ENCODE measurements at regions not wholly inside any gene's neighbourhood (a gene's known extent, or its start where the extent isn't known, plus 50 kb on each side); places are given as distances from the start of the nearest gene placed in this dataset.

DNA sequence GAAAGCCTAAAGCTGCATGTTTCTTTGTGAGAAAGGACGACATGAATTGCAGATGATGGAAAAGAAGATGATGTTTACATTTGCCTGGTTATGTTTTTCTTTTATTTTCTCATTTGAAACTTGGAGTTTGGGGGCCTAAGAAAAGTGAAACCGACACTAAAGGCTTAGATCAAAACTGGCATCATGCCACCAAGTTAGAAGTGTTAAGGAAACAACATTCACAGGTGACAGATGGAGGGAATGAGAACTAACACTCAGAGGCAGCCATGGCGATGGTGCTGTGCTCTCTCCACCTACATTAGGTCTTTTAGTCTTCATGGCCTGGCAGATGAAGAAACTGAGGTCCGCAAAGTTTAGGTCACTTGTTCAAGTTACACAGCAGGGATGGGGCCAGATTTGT lies 923.6 kb downstream of the TUSC7 start:
- Mint-ChIP-seq H3K4me3 (no peak overlapping the region), H3K27ac (no peak overlapping the region), H3K27me3 (no peaks in the 10 kb centered on the region), H3K9me3 (peaks cover 0 to 10% (median 4%) of the 10 kb centered on the region in 11 donors), H3K36me3 (no peaks in the 10 kb centered on the region), H3K4me1 (no peaks in the 10 kb centered on the region)
- no peaks in the 10 kb centered on the region for H3K36me3 ChIP-seq (ENCODE audit: control insufficient read depth in 2 of 3, insufficient read depth in 3 of 3, low read length in 3 of 3)
- no peaks in the 10 kb centered on the region for H3K27me3 ChIP-seq (ENCODE audit: control insufficient read depth in 2 of 2, insufficient read depth in 2 of 2, low read length in 2 of 2)
- no peaks in the 10 kb centered on the region for H3K9me3 ChIP-seq (ENCODE audit: control insufficient read depth in 2 of 3, low read length in 3 of 3)
- no peaks in the 10 kb centered on the region for H3K4me1 ChIP-seq (ENCODE audit: control insufficient read depth in 2 of 2, insufficient read depth in 2 of 2, low read length in 2 of 2)
- no peak for ATAC-seq
- POLR2A ChIA-PET: no interaction called here
- no peak for DNase-seq
- intact Hi-C loops (cut with micrococcal nuclease): no loop called here
- H3K4me3 ChIP-seq (ENCODE audit: low read length): no peak overlapping the region
- H3K27ac ChIP-seq (ENCODE audit: low read depth, low read length): no peak overlapping the region
- CTCF ChIA-PET: no interaction called here

DNA sequence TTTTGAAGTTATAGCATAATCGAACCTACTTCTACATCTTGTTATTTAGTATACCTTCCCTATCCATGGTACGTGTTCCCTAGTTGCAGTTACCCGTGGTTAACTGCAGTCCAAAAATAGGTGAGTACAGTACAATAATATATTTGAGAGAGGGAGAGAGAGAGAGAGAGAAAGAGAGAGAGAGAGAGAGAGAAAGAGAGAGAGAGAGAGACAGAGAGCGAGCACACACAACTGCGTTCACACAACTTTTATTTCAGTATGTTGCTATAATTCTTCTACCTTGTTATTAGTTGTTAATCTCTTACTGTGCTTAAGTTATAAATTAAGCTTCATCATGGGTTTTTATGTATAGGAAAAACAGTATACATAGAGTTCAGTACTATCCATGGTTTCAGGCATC lies 928.1 kb downstream of the TUSC7 start:
- ChIA-PET CTCF (no interaction called here), POLR2A (no interaction called here)
- Mint-ChIP-seq H3K4me1 (no peaks in the 10 kb centered on the region), H3K9me3 (peaks cover 0 to 9% (median 4%) of the 10 kb centered on the region in 11 donors), H3K27me3 (no peaks in the 10 kb centered on the region), H3K36me3 (no peaks in the 10 kb centered on the region), H3K4me3 (no peak overlapping the region), H3K27ac (no peak overlapping the region)
- DNase-seq (no peak), ATAC-seq (no peak)
- no peaks in the 10 kb centered on the region for H3K4me1 ChIP-seq (ENCODE audit: control insufficient read depth in 2 of 2, insufficient read depth in 2 of 2, low read length in 2 of 2)
- H3K27me3 ChIP-seq (ENCODE audit: control insufficient read depth in 2 of 2, insufficient read depth in 2 of 2, low read length in 2 of 2): no peaks in the 10 kb centered on the region
- intact Hi-C loops (cut with micrococcal nuclease): no loop called here
- no peak overlapping the region for H3K27ac ChIP-seq (ENCODE audit: low read depth, low read length)
- H3K36me3 ChIP-seq (ENCODE audit: control insufficient read depth in 2 of 3, insufficient read depth in 3 of 3, low read length in 3 of 3): no peaks in the 10 kb centered on the region
- no peaks in the 10 kb centered on the region for H3K9me3 ChIP-seq (ENCODE audit: control insufficient read depth in 2 of 3, low read length in 3 of 3)
- H3K4me3 ChIP-seq (ENCODE audit: low read length): no peak overlapping the region

DNA sequence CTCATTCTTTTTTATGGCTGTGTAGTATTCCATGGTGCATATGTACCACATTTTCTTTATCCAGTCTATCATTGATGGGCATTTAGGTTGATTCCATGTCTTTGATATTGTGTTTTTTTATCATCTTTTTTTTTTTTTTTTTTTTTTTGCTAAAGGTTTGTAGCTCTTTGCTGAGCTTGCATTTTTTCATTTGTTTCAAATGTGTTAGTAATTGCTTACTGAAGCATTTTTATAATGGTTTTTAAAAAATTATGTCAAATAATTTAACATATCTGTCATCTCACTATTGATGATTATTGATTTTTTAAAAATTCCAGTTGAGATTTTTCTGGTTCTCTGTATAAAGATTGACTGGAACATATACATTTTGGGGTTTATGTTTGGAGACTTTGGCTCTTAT lies 934.6 kb downstream of the TUSC7 start:
- no peak for ATAC-seq
- Mint-ChIP-seq H3K27me3 (no peaks in the 10 kb centered on the region), H3K36me3 (no peaks in the 10 kb centered on the region), H3K27ac (no peak overlapping the region), H3K4me3 (no peak overlapping the region), H3K9me3 (peaks cover 3 to 18% (median 7%) of the 10 kb centered on the region in 11 donors), H3K4me1 (no peaks in the 10 kb centered on the region)
- ChIA-PET POLR2A (no interaction called here), CTCF (no interaction called here)
- H3K4me1 ChIP-seq (ENCODE audit: control insufficient read depth in 2 of 2, insufficient read depth in 2 of 2, low read length in 2 of 2): no peaks in the 10 kb centered on the region
- no peak overlapping the region for H3K27ac ChIP-seq (ENCODE audit: low read depth, low read length)
- intact Hi-C loops (cut with micrococcal nuclease): no loop called here
- DNase-seq: no peak
- H3K4me3 ChIP-seq (ENCODE audit: low read length): no peak overlapping the region
- no peaks in the 10 kb centered on the region for H3K9me3 ChIP-seq (ENCODE audit: control insufficient read depth in 2 of 3, low read length in 3 of 3)
- H3K36me3 ChIP-seq (ENCODE audit: control insufficient read depth in 2 of 3, insufficient read depth in 3 of 3, low read length in 3 of 3): no peaks in the 10 kb centered on the region
- no peaks in the 10 kb centered on the region for H3K27me3 ChIP-seq (ENCODE audit: control insufficient read depth in 2 of 2, insufficient read depth in 2 of 2, low read length in 2 of 2)

DNA sequence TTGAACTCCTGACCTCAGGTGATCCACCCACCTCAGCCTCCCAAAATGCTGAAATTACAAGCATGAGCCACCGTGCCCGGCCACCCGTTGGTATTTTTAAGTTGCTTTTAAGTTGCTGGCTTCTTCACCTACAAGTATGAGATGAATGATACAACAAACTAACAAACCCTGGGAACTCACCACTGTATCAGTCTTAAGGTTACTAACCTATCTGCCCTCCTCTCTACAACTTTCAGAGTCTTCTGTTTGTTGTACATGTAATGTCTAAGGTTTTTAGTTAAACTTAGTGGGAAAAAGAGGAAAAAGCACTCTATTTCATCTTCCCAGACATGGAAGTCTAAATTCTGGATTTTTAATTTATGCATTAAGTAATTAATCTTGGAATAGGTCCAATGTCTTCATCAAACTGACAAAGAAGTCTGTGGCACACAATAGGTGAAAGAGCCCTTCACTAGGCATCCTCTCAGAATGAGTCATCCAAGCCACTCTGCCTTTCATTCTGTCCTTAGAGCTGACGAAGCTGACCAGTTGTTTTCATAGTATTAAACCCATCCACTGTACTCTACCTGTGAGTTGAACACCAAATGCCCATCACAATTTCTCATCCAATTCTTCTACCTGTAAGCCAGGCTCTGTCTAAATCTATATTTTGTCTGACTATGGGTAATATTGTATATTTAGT lies 936.1 kb downstream of the TUSC7 start:
- DNase-seq (no peak), ATAC-seq (no peak)
- Histone ChIP-seq H3K9me3 (ENCODE audit: control insufficient read depth in 2 of 3, low read length in 3 of 3) (no peaks in the 10 kb centered on the region), H3K27me3 (ENCODE audit: control insufficient read depth in 2 of 2, insufficient read depth in 2 of 2, low read length in 2 of 2) (no peaks in the 10 kb centered on the region), H3K4me1 (ENCODE audit: control insufficient read depth in 2 of 2, insufficient read depth in 2 of 2, low read length in 2 of 2) (no peaks in the 10 kb centered on the region), H3K4me3 (ENCODE audit: low read length) (no peak overlapping the region), H3K36me3 (ENCODE audit: control insufficient read depth in 2 of 3, insufficient read depth in 3 of 3, low read length in 3 of 3) (no peaks in the 10 kb centered on the region), H3K27ac (ENCODE audit: low read depth, low read length) (no peak overlapping the region)
- intact Hi-C loops (cut with micrococcal nuclease): no loop called here
- Mint-ChIP-seq H3K27ac (no peak overlapping the region), H3K36me3 (no peaks in the 10 kb centered on the region), H3K4me1 (no peaks in the 10 kb centered on the region), H3K9me3 (peaks cover 3 to 18% (median 7%) of the 10 kb centered on the region in 11 donors), H3K27me3 (no peaks in the 10 kb centered on the region), H3K4me3 (no peak overlapping the region)
- ChIA-PET POLR2A (no interaction called here), CTCF (no interaction called here)

DNA sequence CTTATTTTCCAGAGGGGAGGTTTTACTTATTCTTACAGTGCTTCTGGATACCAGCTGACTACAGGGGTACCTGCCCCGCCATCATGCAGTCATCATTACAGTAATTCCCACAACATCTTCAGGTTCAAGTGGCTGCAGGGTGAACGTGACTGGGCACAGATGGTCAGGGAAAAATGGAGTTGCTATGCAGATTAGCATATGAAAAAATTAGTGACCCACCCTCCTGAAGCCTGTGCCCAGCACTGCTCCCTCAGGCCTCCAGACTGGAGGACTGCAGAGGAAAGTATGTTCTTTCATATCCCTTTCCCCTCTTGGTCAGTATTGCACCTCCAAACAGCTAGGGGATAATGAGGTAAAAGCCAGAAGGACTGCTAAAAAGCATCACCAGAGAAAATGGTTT lies 937.9 kb downstream of the TUSC7 start:
- Mint-ChIP-seq H3K36me3 (no peaks in the 10 kb centered on the region), H3K9me3 (peaks cover 3 to 18% (median 7%) of the 10 kb centered on the region in 11 donors), H3K4me3 (no peak overlapping the region), H3K4me1 (no peaks in the 10 kb centered on the region), H3K27ac (no peak overlapping the region), H3K27me3 (no peaks in the 10 kb centered on the region)
- ATAC-seq (no peak), DNase-seq (no peak)
- ChIA-PET POLR2A (no interaction called here), CTCF (no interaction called here)
- Histone ChIP-seq H3K9me3 (ENCODE audit: control insufficient read depth in 2 of 3, low read length in 3 of 3) (no peaks in the 10 kb centered on the region), H3K4me1 (ENCODE audit: control insufficient read depth in 2 of 2, insufficient read depth in 2 of 2, low read length in 2 of 2) (no peaks in the 10 kb centered on the region), H3K27me3 (ENCODE audit: control insufficient read depth in 2 of 2, insufficient read depth in 2 of 2, low read length in 2 of 2) (no peaks in the 10 kb centered on the region), H3K36me3 (ENCODE audit: control insufficient read depth in 2 of 3, insufficient read depth in 3 of 3, low read length in 3 of 3) (no peaks in the 10 kb centered on the region), H3K27ac (ENCODE audit: low read depth, low read length) (no peak overlapping the region), H3K4me3 (ENCODE audit: low read length) (no peak overlapping the region)
- intact Hi-C loops (cut with micrococcal nuclease): no loop called here

- no peak overlapping the region for H3K27ac Mint-ChIP-seq
- no peaks in the 10 kb centered on the region for H3K27me3 ChIP-seq (ENCODE audit: control insufficient read depth in 2 of 2, insufficient read depth in 2 of 2, low read length in 2 of 2)
- ATAC-seq (no peak), DNase-seq (no peak)
- CTCF ChIA-PET: interaction anchor here (0.6 kb wide), 1 partner anchor 11 kb away, joined by 3 read pairs; no protein-coding TSS in a partner anchor
- no peaks in the 10 kb centered on the region for H3K27me3 Mint-ChIP-seq
- no peak overlapping the region for H3K4me3 Mint-ChIP-seq
- no peaks in the 10 kb centered on the region for H3K4me1 Mint-ChIP-seq
- H3K9me3 ChIP-seq (ENCODE audit: control insufficient read depth in 2 of 3, low read length in 3 of 3): no peaks in the 10 kb centered on the region
- no peaks in the 10 kb centered on the region for H3K4me1 ChIP-seq (ENCODE audit: control insufficient read depth in 2 of 2, insufficient read depth in 2 of 2, low read length in 2 of 2)
- intact Hi-C loops (cut with micrococcal nuclease): no loop called here
- peaks cover 0 to 14% (median 0%) of the 10 kb centered on the region in 11 donors for H3K9me3 Mint-ChIP-seq
- H3K36me3 Mint-ChIP-seq: no peaks in the 10 kb centered on the region
- no peaks in the 10 kb centered on the region for H3K36me3 ChIP-seq (ENCODE audit: control insufficient read depth in 2 of 3, insufficient read depth in 3 of 3, low read length in 3 of 3)
- no peak overlapping the region for H3K4me3 ChIP-seq (ENCODE audit: low read length)
- POLR2A ChIA-PET: no interaction called here
- H3K27ac ChIP-seq (ENCODE audit: low read depth, low read length): no peak overlapping the region
Observed at GRCh38 chr3:117651246-117651645, 941.7 kb downstream of the TUSC7 start.

GRCh38 chr3:117656391-117656790 lies 946.8 kb downstream of the TUSC7 start:
- H3K36me3 ChIP-seq (ENCODE audit: control insufficient read depth in 2 of 3, insufficient read depth in 3 of 3, low read length in 3 of 3): no peaks in the 10 kb centered on the region
- ChIA-PET CTCF (no interaction called here), POLR2A (no interaction called here)
- H3K27me3 ChIP-seq (ENCODE audit: control insufficient read depth in 2 of 2, insufficient read depth in 2 of 2, low read length in 2 of 2): no peaks in the 10 kb centered on the region
- DNase-seq (no peak), ATAC-seq (no peak)
- no peaks in the 10 kb centered on the region for H3K9me3 ChIP-seq (ENCODE audit: control insufficient read depth in 2 of 3, low read length in 3 of 3)
- Mint-ChIP-seq H3K27ac (no peak overlapping the region), H3K4me3 (no peak overlapping the region), H3K36me3 (no peaks in the 10 kb centered on the region), H3K4me1 (no peaks in the 10 kb centered on the region), H3K9me3 (peaks cover 0 to 16% (median 0%) of the 10 kb centered on the region in 11 donors), H3K27me3 (no peaks in the 10 kb centered on the region)
- no peak overlapping the region for H3K4me3 ChIP-seq (ENCODE audit: low read length)
- no peak overlapping the region for H3K27ac ChIP-seq (ENCODE audit: low read depth, low read length)
- H3K4me1 ChIP-seq (ENCODE audit: control insufficient read depth in 2 of 2, insufficient read depth in 2 of 2, low read length in 2 of 2): no peaks in the 10 kb centered on the region
- intact Hi-C loops (cut with micrococcal nuclease): no loop called here

Measured in naive thymus-derived CD4-positive, alpha-beta T cell (primary cell).